Karpas-422 (cell line): ENCODE measurements at regions not wholly inside any gene's neighbourhood (a gene's known extent, or its start where the extent isn't known, plus 50 kb on each side); places are given as distances from the start of the nearest gene placed in this dataset.

ENCODE experiments used
- DNase-seq: peaks from one replicate; pipeline ENCODE4 v3.0.0-alpha.2; 2015
- H2AFZ ChIP-seq: fragments of 200-600 bp; sonication (generic); 2 replicates; pipeline ENCODE4 v1.6.1; 2014; ENCODE audit warnings: antibody characterized with exemption, low read length, mixed read lengths
- H3K27ac ChIP-seq: fragments of 200-600 bp; sonication (generic); 2 replicates; pipeline ENCODE4 v1.5.1; 2014; ENCODE audit warnings: mild to moderate bottlenecking, low read length, moderate library complexity
- H3K27me3 ChIP-seq: fragments of 200-600 bp; sonication (generic); 2 replicates; pipeline ENCODE4 v1.6.1; 2014; ENCODE audit warnings: low read length, mixed read lengths
- H3K36me3 ChIP-seq: fragments of 200-600 bp; sonication (generic); 2 replicates; pipeline ENCODE4 v1.6.1; 2014; ENCODE audit warnings: low read length, mixed read lengths; ENCODE audit not compliant: insufficient read depth
- H3K4me1 ChIP-seq: fragments of 200-600 bp; sonication (generic); 2 replicates; pipeline ENCODE4 v1.6.1; 2014; ENCODE audit warnings: mild to moderate bottlenecking, low read length, mixed read lengths
- H3K4me2 ChIP-seq: fragments of 200-600 bp; sonication (generic); 2 replicates; pipeline ENCODE4 v1.6.1; 2014; ENCODE audit warnings: low read length, low read depth, mild to moderate bottlenecking; ENCODE audit not compliant: poor library complexity, severe bottlenecking
- H3K4me3 ChIP-seq: fragments of 200-600 bp; sonication (generic); 2 replicates; pipeline ENCODE4 v1.5.1; 2014; ENCODE audit warnings: mild to moderate bottlenecking, antibody characterized with exemption, low read length, mixed read lengths
- H3K79me2 ChIP-seq: fragments of 200-600 bp; sonication (generic); 2 replicates; pipeline ENCODE4 v1.6.1; 2014; ENCODE audit warnings: mild to moderate bottlenecking, low read length, mixed read lengths
- H3K9ac ChIP-seq: fragments of 200-600 bp; sonication (generic); 2 replicates; pipeline ENCODE4 v1.6.0; 2014; ENCODE audit warnings: low read length
- H3K9me2 ChIP-seq: fragments of 200-600 bp; sonication (generic), shearing (Covaris generic); replicated peaks from 2 replicates; pipeline ENCODE4 v1.6.0; 2014; ENCODE audit warnings: mild to moderate bottlenecking, low read length, moderate library complexity; ENCODE audit not compliant: insufficient read depth
- H3K9me3 ChIP-seq: fragments of 300-700, 200-600 bp; sonication (generic); 2 replicates; pipeline ENCODE4 v1.6.1; 2014; ENCODE audit warnings: low read length, mixed read lengths
- H4K20me1 ChIP-seq: fragments of 200-600 bp; sonication (generic); 2 replicates; pipeline ENCODE4 v1.6.1; 2014; ENCODE audit warnings: mild to moderate bottlenecking, antibody characterized with exemption, low read length, low read depth; ENCODE audit not compliant: insufficient read depth

- Histone ChIP-seq H3K36me3 (no peaks in the 10 kb centered on the region), H3K9me2 (no peaks in the 10 kb centered on the region), H3K27ac (no peak overlapping the region), H3K4me1 (no peaks in the 10 kb centered on the region), H3K27me3 (no peaks in the 10 kb centered on the region), H2AFZ (no peak overlapping the region), H3K9me3 (no peaks in the 10 kb centered on the region), H4K20me1 (no peaks in the 10 kb centered on the region), H3K4me3 (no peak overlapping the region), H3K79me2 (no peaks in the 10 kb centered on the region), H3K9ac (no peak overlapping the region), H3K4me2 (no peak overlapping the region)
- DNase-seq: no peak
Observed at GRCh38 chr1:229197265-229197585, 73.7 kb upstream of the RAB4A start.

GRCh38 chr1:229199261-229200243, 71.4 kb upstream of the RAB4A start:
- H3K27ac ChIP-seq: no peak overlapping the region
- H3K9me3 ChIP-seq: no peaks in the 10 kb centered on the region
- H3K9ac ChIP-seq: no peak overlapping the region
- no peaks in the 10 kb centered on the region for H3K27me3 ChIP-seq
- H2AFZ ChIP-seq: no peak overlapping the region
- H3K4me3 ChIP-seq: no peak overlapping the region
- peaks cover 5% of the 10 kb centered on the region; the same call in 1 of the 2 replicates for H3K4me1 ChIP-seq
- no peak overlapping the region for H3K4me2 ChIP-seq
- H3K79me2 ChIP-seq: no peaks in the 10 kb centered on the region
- H3K36me3 ChIP-seq: no peaks in the 10 kb centered on the region
- H4K20me1 ChIP-seq: no peaks in the 10 kb centered on the region
- H3K9me2 ChIP-seq: no peaks in the 10 kb centered on the region
- no peak for DNase-seq

- Histone ChIP-seq H3K9me3 (no peaks in the 10 kb centered on the region), H3K27ac (no peak overlapping the region), H3K27me3 (no peaks in the 10 kb centered on the region), H3K4me3 (no peak overlapping the region), H3K79me2 (no peaks in the 10 kb centered on the region), H4K20me1 (no peaks in the 10 kb centered on the region), H2AFZ (no peak overlapping the region), H3K9ac (no peak overlapping the region), H3K36me3 (no peaks in the 10 kb centered on the region), H3K9me2 (no peaks in the 10 kb centered on the region), H3K4me1 (peaks cover 5% of the 10 kb centered on the region; the same call in 1 of the 2 replicates), H3K4me2 (no peak overlapping the region)
- DNase-seq: peak; percentile 73
Observed at GRCh38 chr1:229203030-229203751, 67.7 kb upstream of the RAB4A start.

- H3K9ac ChIP-seq: no peak overlapping the region
- no peak overlapping the region for H3K4me3 ChIP-seq
- no peaks in the 10 kb centered on the region for H3K9me2 ChIP-seq
- H3K4me1 ChIP-seq: peaks cover 5% of the 10 kb centered on the region; the same call in 1 of the 2 replicates
- no peak overlapping the region for H3K27ac ChIP-seq
- no peaks in the 10 kb centered on the region for H4K20me1 ChIP-seq
- H3K4me2 ChIP-seq: no peak overlapping the region
- H2AFZ ChIP-seq: no peak overlapping the region
- no peaks in the 10 kb centered on the region for H3K27me3 ChIP-seq
- H3K9me3 ChIP-seq: no peaks in the 10 kb centered on the region
- no peaks in the 10 kb centered on the region for H3K36me3 ChIP-seq
- DNase-seq: no peak
- H3K79me2 ChIP-seq: no peaks in the 10 kb centered on the region
Observed at GRCh38 chr1:229203991-229204632, 66.8 kb upstream of the RAB4A start.

- no peaks in the 10 kb centered on the region for H3K9me2 ChIP-seq
- H3K36me3 ChIP-seq: no peaks in the 10 kb centered on the region
- no peaks in the 10 kb centered on the region for H4K20me1 ChIP-seq
- no peaks in the 10 kb centered on the region for H3K9me3 ChIP-seq
- H3K4me3 ChIP-seq: no peak overlapping the region
- H3K4me1 ChIP-seq: peaks cover 5% of the 10 kb centered on the region; the same call in 1 of the 2 replicates
- H3K9ac ChIP-seq: no peak overlapping the region
- H3K4me2 ChIP-seq: no peak overlapping the region
- H3K79me2 ChIP-seq: no peaks in the 10 kb centered on the region
- DNase-seq: no peak
- no peak overlapping the region for H2AFZ ChIP-seq
- H3K27ac ChIP-seq: no peak overlapping the region
- no peaks in the 10 kb centered on the region for H3K27me3 ChIP-seq
Observed at GRCh38 chr1:229204921-229205777, 65.8 kb upstream of the RAB4A start.

GRCh38 chr1:229205854-229206253, 65.1 kb upstream of the RAB4A start:
- Histone ChIP-seq H3K4me2 (no peak overlapping the region), H3K79me2 (no peaks in the 10 kb centered on the region), H3K27ac (no peak overlapping the region), H4K20me1 (no peaks in the 10 kb centered on the region), H2AFZ (no peak overlapping the region), H3K9me3 (no peaks in the 10 kb centered on the region), H3K36me3 (no peaks in the 10 kb centered on the region), H3K9ac (no peak overlapping the region), H3K4me1 (peaks cover 5% of the 10 kb centered on the region; the same call in 1 of the 2 replicates), H3K4me3 (no peak overlapping the region), H3K27me3 (no peaks in the 10 kb centered on the region), H3K9me2 (no peaks in the 10 kb centered on the region)
- no peak for DNase-seq

GRCh38 chr1:229207916-229208315, 63.0 kb upstream of the RAB4A start:
- no peaks in the 10 kb centered on the region for H4K20me1 ChIP-seq
- H3K4me1 ChIP-seq: peaks cover 3% of the 10 kb centered on the region; the same call in 1 of the 2 replicates
- no peak overlapping the region for H3K9ac ChIP-seq
- no peak overlapping the region for H3K4me3 ChIP-seq
- H3K79me2 ChIP-seq: no peaks in the 10 kb centered on the region
- no peak overlapping the region for H3K27ac ChIP-seq
- no peak overlapping the region for H2AFZ ChIP-seq
- H3K4me2 ChIP-seq: no peak overlapping the region
- no peaks in the 10 kb centered on the region for H3K9me3 ChIP-seq
- H3K9me2 ChIP-seq: no peaks in the 10 kb centered on the region
- no peak for DNase-seq
- no peaks in the 10 kb centered on the region for H3K36me3 ChIP-seq
- no peaks in the 10 kb centered on the region for H3K27me3 ChIP-seq
